Anterior cingulate cortex (tissue), 58 donors: ENCODE measurements at regions not wholly inside any gene's neighbourhood (a gene's known extent, or its start where the extent isn't known, plus 50 kb on each side); places are given as distances from the start of the nearest gene placed in this dataset.
"Not testable (repeated sequence)": the region's sequence is repeated elsewhere in the genome, so short reads cannot be mapped to it uniquely, and the experiment has no call there.

ENCODE experiments used
- DNase-seq, 58 donors: peaks; one replicate each; lab custom pipeline; 2025; lab: John Stamatoyannopoulos, UW

- DNase-seq: no peak
These were observed 219.9 kb upstream of the ATXN7L3B start for GRCh38 chr12:74317741-74318140.

GRCh38 chr12:74319886-74320285 lies 217.7 kb upstream of the ATXN7L3B start:
- no peak for DNase-seq

- no peak for DNase-seq
These were observed 216.3 kb upstream of the ATXN7L3B start for GRCh38 chr12:74321381-74321780.

GRCh38 chr12:74322792-74323191 lies 214.8 kb upstream of the ATXN7L3B start:
- DNase-seq: no peak

- no peak for DNase-seq
These were observed 209.0 kb upstream of the ATXN7L3B start for GRCh38 chr12:74328623-74329022.

- no peak for DNase-seq
These were observed 202.9 kb upstream of the ATXN7L3B start for GRCh38 chr12:74334780-74335179.

- DNase-seq: no peak
These were observed 199.7 kb upstream of the ATXN7L3B start for GRCh38 chr12:74337951-74338350.

- no peak for DNase-seq
These were observed 198.4 kb upstream of the ATXN7L3B start for GRCh38 chr12:74339211-74339610.

GRCh38 chr12:74349925-74350324 lies 187.7 kb upstream of the ATXN7L3B start:
- no peak for DNase-seq

GRCh38 chr12:74365178-74365964 lies 172.3 kb upstream of the ATXN7L3B start:
- DNase-seq: peak in 3 of 58 donors; percentile 3 to 22 (median 9)

GRCh38 chr12:74370608-74371216 lies 166.9 kb upstream of the ATXN7L3B start:
- no peak for DNase-seq

GRCh38 chr12:74379114-74379513 lies 158.5 kb upstream of the ATXN7L3B start:
- no peak for DNase-seq

- DNase-seq: no peak
These were observed 155.7 kb upstream of the ATXN7L3B start for GRCh38 chr12:74381958-74382357.

GRCh38 chr12:74382983-74383382 lies 154.7 kb upstream of the ATXN7L3B start:
- DNase-seq: no peak

GRCh38 chr12:74391283-74391682 lies 146.4 kb upstream of the ATXN7L3B start:
- no peak for DNase-seq

GRCh38 chr12:74393272-74393671 lies 144.4 kb upstream of the ATXN7L3B start:
- DNase-seq: no peak

GRCh38 chr12:74394647-74395046 lies 143.0 kb upstream of the ATXN7L3B start:
- no peak for DNase-seq

- no peak for DNase-seq
These were observed 136.6 kb upstream of the ATXN7L3B start for GRCh38 chr12:74401035-74401434.

- no peak for DNase-seq
These were observed 135.7 kb upstream of the ATXN7L3B start for GRCh38 chr12:74401966-74402365.

- not testable (repeated sequence) for DNase-seq
These were observed 134.5 kb upstream of the ATXN7L3B start for GRCh38 chr12:74403221-74403470.

- DNase-seq: no peak
These were observed 129.0 kb upstream of the ATXN7L3B start for GRCh38 chr12:74408601-74409166.

GRCh38 chr12:74412606-74413230 lies 124.9 kb upstream of the ATXN7L3B start:
- peak in 1 of 58 donors; percentile 7 for DNase-seq
